ENCODE measurements at regions not wholly inside any gene's neighbourhood (a gene's known extent, or its start where the extent isn't known, plus 50 kb on each side); places are given as distances from the start of the nearest gene placed in this dataset.
"Not testable (repeated sequence)": the region's sequence is repeated elsewhere in the genome, so short reads cannot be mapped to it uniquely, and the experiment has no call there.

- TF ChIP-seq EZH2 (IDR thresholded peaks at IDR 0.05; ENCODE audit: borderline replicate concordance, low read length): no peak
- TF ChIP-seq CTCF (IDR thresholded peaks at IDR 0.05; ENCODE audit: low read length): no peak
- Histone ChIP-seq H3K36me3 (ENCODE audit: insufficient read depth, low read length) (no peaks in the 10 kb centered on the region), H4K20me1 (ENCODE audit: insufficient read depth, low read length) (no peaks in the 10 kb centered on the region), H3K4me3 (ENCODE audit: low read depth, low read length, poor library complexity, severe bottlenecking) (no peak overlapping the region), H3K9me3 (ENCODE audit: low read length) (peaks cover 57% of the 10 kb centered on the region), H3K9ac (ENCODE audit: low read length) (no peak overlapping the region), H3K4me2 (ENCODE audit: low read length) (no peak overlapping the region), H3F3A (ENCODE audit: insufficient read depth, low read length) (no peaks in the 10 kb centered on the region), H3K9me2 (ENCODE audit: low read depth, low read length) (no peaks in the 10 kb centered on the region), H2AFZ (ENCODE audit: low read length) (no peak overlapping the region), H3K27ac (ENCODE audit: low read depth, low read length, poor library complexity, severe bottlenecking) (no peak overlapping the region), H3K4me1 (ENCODE audit: insufficient read depth, low read length, severe bottlenecking) (no peaks in the 10 kb centered on the region), H3K79me2 (ENCODE audit: insufficient read depth, low read length) (no peaks in the 10 kb centered on the region), H3K27me3 (ENCODE audit: insufficient read depth, low read length) (no peaks in the 10 kb centered on the region)
Measured at GRCh38 chr2:89781962-89782361, 1090.5 kb downstream of the RPIA start.

- Histone ChIP-seq H3K4me3 (ENCODE audit: low read depth, low read length, poor library complexity, severe bottlenecking) (no peak overlapping the region), H3K27ac (ENCODE audit: low read depth, low read length, poor library complexity, severe bottlenecking) (no peak overlapping the region), H3K9me2 (ENCODE audit: low read depth, low read length) (no peaks in the 10 kb centered on the region), H3F3A (ENCODE audit: insufficient read depth, low read length) (no peaks in the 10 kb centered on the region), H2AFZ (ENCODE audit: low read length) (no peak overlapping the region), H3K27me3 (ENCODE audit: insufficient read depth, low read length) (no peaks in the 10 kb centered on the region), H3K36me3 (ENCODE audit: insufficient read depth, low read length) (no peaks in the 10 kb centered on the region), H3K9ac (ENCODE audit: low read length) (no peak overlapping the region), H3K9me3 (ENCODE audit: low read length) (peaks cover 48% of the 10 kb centered on the region), H3K79me2 (ENCODE audit: insufficient read depth, low read length) (no peaks in the 10 kb centered on the region), H4K20me1 (ENCODE audit: insufficient read depth, low read length) (no peaks in the 10 kb centered on the region), H3K4me1 (ENCODE audit: insufficient read depth, low read length, severe bottlenecking) (no peaks in the 10 kb centered on the region), H3K4me2 (ENCODE audit: low read length) (no peak overlapping the region)
- TF ChIP-seq CTCF (IDR thresholded peaks at IDR 0.05; ENCODE audit: low read length) (no peak), EZH2 (IDR thresholded peaks at IDR 0.05; ENCODE audit: borderline replicate concordance, low read length) (no peak)
Measured at GRCh38 chr2:89784960-89785359, 1093.5 kb downstream of the RPIA start.

GRCh38 chr2:89785528-89785927, 1094.1 kb downstream of the RPIA start:
- not testable (repeated sequence) for H3K4me3 ChIP-seq (ENCODE audit: low read depth, low read length, poor library complexity, severe bottlenecking)

GRCh38 chr2:89786642-89787041, 1095.2 kb downstream of the RPIA start:
- H3K9me3 ChIP-seq (ENCODE audit: low read length): peaks cover 43% of the 10 kb centered on the region

More at GRCh38 chr2:89785528-89785927, 1094.1 kb downstream of the RPIA start:
- H3K27me3 ChIP-seq (ENCODE audit: insufficient read depth, low read length); H3K9ac ChIP-seq (ENCODE audit: low read length); H3K4me1 ChIP-seq (ENCODE audit: insufficient read depth, low read length, severe bottlenecking); H3K4me2 ChIP-seq (ENCODE audit: low read length); H4K20me1 ChIP-seq (ENCODE audit: insufficient read depth, low read length); H3F3A ChIP-seq (ENCODE audit: insufficient read depth, low read length); H3K36me3 ChIP-seq (ENCODE audit: insufficient read depth, low read length); H3K79me2 ChIP-seq (ENCODE audit: insufficient read depth, low read length); H3K27ac ChIP-seq (ENCODE audit: low read depth, low read length, poor library complexity, severe bottlenecking); H3K9me2 ChIP-seq (ENCODE audit: low read depth, low read length); H2AFZ ChIP-seq (ENCODE audit: low read length): not testable (repeated sequence)
- H3K9me3 ChIP-seq (ENCODE audit: low read length): peaks cover 45% of the 10 kb centered on the region

GRCh38 chr2:89795530-89795929, 1104.1 kb downstream of the RPIA start:
- not testable (repeated sequence) for H3K4me3 ChIP-seq (ENCODE audit: low read depth, low read length, poor library complexity, severe bottlenecking); H3F3A ChIP-seq (ENCODE audit: insufficient read depth, low read length); H3K27ac ChIP-seq (ENCODE audit: low read depth, low read length, poor library complexity, severe bottlenecking); H3K4me1 ChIP-seq (ENCODE audit: insufficient read depth, low read length, severe bottlenecking); H3K9me2 ChIP-seq (ENCODE audit: low read depth, low read length); H3K27me3 ChIP-seq (ENCODE audit: insufficient read depth, low read length); H3K4me2 ChIP-seq (ENCODE audit: low read length); H3K79me2 ChIP-seq (ENCODE audit: insufficient read depth, low read length); H3K9ac ChIP-seq (ENCODE audit: low read length); H3K36me3 ChIP-seq (ENCODE audit: insufficient read depth, low read length); H4K20me1 ChIP-seq (ENCODE audit: insufficient read depth, low read length); H2AFZ ChIP-seq (ENCODE audit: low read length)
- H3K9me3 ChIP-seq (ENCODE audit: low read length): peaks cover 30% of the 10 kb centered on the region

More at GRCh38 chr2:89786642-89787041, 1095.2 kb downstream of the RPIA start:
- not testable (repeated sequence) for H4K20me1 ChIP-seq (ENCODE audit: insufficient read depth, low read length); H3K36me3 ChIP-seq (ENCODE audit: insufficient read depth, low read length); H3K4me2 ChIP-seq (ENCODE audit: low read length); H3K9ac ChIP-seq (ENCODE audit: low read length); H3K27me3 ChIP-seq (ENCODE audit: insufficient read depth, low read length); H3K79me2 ChIP-seq (ENCODE audit: insufficient read depth, low read length); H3K27ac ChIP-seq (ENCODE audit: low read depth, low read length, poor library complexity, severe bottlenecking); H2AFZ ChIP-seq (ENCODE audit: low read length); H3K4me1 ChIP-seq (ENCODE audit: insufficient read depth, low read length, severe bottlenecking); H3K4me3 ChIP-seq (ENCODE audit: low read depth, low read length, poor library complexity, severe bottlenecking); H3F3A ChIP-seq (ENCODE audit: insufficient read depth, low read length); H3K9me2 ChIP-seq (ENCODE audit: low read depth, low read length)
